ENCODE measurements at regions not wholly inside any gene's neighbourhood (a gene's known extent, or its start where the extent isn't known, plus 50 kb on each side); places are given as distances from the start of the nearest gene placed in this dataset.
"Not testable (repeated sequence)": the region's sequence is repeated elsewhere in the genome, so short reads cannot be mapped to it uniquely, and the experiment has no call there.

DNA sequence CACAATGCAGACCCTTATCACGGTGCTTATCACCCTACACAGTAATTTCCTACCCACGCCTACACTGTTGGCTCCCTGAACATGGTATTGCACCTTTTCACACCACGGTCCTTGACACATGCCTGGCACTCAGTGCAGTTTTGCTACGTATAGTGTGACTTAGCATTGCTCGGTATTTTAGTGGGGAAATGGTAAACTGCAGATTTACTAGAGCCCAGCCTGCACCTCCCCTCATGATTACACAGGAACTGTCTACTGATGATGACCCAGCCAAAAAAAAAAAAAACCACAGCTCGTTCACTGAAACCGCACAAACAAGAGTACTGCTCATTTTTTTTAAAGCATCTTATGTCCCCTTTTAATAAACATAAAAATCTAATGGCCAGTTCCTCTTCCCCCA, 124.2 kb upstream of the ZNF746 start:
- FAIRE-seq (no peak), DNase-seq (ENCODE audit: insufficient read length, low spot score) (no peak)
- no peak for TF ChIP-seq POLR2A (IDR thresholded peaks at IDR 0.05; ENCODE audit: low read depth, low read length)

DNA sequence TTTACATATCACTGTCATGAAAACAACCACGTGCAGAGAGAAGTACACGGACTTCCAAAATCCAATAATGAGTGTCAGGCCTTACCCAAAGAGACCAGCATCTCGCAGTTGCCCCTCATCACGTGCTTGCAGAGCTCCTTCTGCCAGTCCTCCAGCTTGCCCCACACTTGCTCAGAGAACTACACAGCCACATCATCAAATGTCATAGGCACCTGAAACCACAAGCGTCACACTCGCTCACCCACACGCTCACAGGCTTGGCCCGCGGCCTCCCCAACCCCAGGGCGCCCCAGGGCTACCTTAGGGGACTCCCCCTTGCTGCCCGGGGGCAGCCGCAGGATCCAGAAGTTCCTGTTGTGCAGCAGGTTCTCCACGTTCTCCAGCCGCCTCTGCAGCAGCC, 123.4 kb upstream of the ZNF746 start:
- TF ChIP-seq POLR2A (IDR thresholded peaks at IDR 0.05; ENCODE audit: low read depth, low read length) = no peak
- no peak for DNase-seq (ENCODE audit: insufficient read length, low spot score)
- no peak for FAIRE-seq

DNA sequence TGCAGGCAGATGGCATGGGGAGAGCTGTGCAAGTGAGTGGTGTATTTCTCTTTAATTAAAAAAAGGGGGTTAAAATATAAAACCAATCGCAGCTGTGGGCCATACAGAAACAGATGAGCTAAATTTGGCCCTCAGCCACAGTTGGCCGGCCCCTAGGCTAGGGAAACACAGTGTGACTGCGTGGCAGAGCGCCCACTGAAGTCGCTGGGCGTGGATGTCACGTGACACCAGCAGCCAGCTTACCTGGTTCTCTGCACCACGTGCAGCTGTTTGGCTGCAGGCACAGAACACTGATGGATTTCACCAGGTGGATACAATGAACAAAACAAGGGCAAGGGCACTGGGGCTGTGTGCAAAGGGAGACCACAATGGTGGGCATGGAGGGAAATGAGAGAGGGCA, 119.3 kb upstream of the ZNF746 start:
- DNase-seq (ENCODE audit: insufficient read length, low spot score) (no peak), FAIRE-seq (no peak)
- TF ChIP-seq POLR2A (IDR thresholded peaks at IDR 0.05; ENCODE audit: low read depth, low read length) = no peak

DNA sequence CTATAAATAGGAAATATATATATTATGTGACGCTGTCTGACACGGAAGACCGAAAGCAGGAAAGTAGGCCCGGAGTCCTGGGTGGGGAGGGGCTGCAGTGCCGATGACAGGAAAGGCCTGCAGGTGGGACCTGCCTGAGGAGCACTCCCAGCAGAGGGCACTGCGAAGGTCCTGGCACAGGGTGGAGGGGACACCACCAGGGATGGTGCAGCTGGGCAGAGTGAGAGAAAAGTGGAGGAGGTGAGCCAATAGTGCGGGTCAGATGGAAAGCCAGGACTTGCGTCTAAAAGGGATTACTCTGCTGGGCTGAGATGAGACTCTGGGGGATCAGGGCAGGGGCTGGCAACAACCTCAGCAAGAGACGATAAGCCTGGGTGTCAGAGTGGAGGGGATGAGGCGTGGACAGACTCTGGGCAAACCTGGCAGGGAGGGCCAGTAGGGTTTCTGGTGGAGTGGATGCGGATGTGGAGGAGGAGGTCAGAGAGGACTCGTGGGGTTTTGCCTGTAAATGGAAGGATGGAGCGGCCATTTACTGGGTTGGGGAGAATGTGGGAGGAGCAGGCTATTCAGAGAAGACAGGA, 118.2 kb upstream of the ZNF746 start:
- no peak for TF ChIP-seq POLR2A (IDR thresholded peaks at IDR 0.05; ENCODE audit: low read depth, low read length)
- DNase-seq (ENCODE audit: insufficient read length, low spot score) (no peak), FAIRE-seq (no peak)

DNA sequence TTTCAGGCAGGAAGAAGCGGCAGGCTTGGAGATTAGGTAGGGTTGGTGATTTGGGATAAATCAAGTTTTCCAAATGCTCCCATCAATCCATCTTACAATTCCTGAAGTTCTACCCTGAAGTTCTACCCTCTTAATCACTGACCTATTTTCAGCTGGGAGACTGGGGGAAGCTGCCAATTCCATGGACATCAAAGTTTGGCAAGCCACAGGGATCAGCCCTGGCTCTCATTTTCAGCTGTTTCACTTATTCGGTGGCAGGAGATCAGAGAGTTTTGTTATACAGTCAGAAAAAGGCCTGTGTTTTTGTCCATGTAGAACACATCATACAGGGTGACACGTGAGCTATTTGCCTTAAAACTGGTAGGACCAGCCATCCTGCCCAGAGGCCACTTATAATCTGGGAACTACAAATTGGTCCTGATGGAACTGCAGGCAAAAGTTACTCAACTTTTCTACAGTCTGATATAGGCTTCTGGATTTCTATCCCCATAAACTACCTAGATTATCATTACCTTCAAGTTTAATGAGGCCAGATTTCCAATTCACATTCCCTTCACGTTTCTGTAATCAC, 112.9 kb upstream of the ZNF746 start:
- no peak for FAIRE-seq
- DNase-seq (ENCODE audit: insufficient read length, low spot score) = no peak
- TF ChIP-seq POLR2A (IDR thresholded peaks at IDR 0.05; ENCODE audit: low read depth, low read length) = no peak

DNA sequence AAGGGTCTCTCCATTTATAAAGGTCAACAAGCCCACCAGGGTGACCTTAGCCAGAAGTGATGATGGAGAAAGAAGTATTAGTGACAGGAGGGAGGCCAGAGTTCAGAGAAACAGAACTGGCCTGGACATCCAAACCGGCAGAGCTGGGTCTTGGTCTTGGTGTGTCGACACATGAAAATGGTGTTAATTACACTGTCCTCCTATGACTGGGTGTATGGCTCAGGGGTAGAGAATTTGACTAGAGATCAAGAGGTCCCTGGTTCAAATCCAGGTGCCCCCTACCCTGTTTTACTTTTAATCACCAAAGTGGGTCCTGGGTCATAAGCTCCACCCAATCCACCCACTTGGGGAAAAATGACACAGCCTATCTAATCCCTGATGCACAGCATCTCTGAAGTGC, 110.6 kb upstream of the ZNF746 start:
- DNase-seq (ENCODE audit: insufficient read length, low spot score) (no peak), FAIRE-seq (no peak)
- TF ChIP-seq POLR2A (IDR thresholded peaks at IDR 0.05; ENCODE audit: low read depth, low read length) = no peak

DNA sequence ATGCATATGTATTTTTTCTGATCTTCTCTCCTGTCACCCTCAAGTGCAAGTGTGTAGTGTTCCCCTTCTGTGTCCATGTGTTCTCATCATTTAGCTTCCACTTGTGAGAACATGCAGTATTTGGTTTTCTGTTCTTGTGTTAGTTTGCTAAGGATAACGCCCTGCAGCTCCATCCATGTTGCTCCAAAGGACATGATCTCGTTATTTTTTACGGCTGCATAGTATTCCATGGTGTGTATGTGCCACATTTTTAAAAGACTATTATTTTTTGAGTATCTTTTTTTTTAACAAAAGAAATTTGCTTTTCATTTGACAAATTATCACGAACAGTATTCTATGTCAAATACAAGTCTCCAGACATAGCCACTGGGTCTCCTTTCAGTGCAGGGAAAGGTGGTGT, 110.1 kb upstream of the ZNF746 start:
- TF ChIP-seq POLR2A (IDR thresholded peaks at IDR 0.05; ENCODE audit: low read depth, low read length) = no peak
- no peak for FAIRE-seq
- no peak for DNase-seq (ENCODE audit: insufficient read length, low spot score)

DNA sequence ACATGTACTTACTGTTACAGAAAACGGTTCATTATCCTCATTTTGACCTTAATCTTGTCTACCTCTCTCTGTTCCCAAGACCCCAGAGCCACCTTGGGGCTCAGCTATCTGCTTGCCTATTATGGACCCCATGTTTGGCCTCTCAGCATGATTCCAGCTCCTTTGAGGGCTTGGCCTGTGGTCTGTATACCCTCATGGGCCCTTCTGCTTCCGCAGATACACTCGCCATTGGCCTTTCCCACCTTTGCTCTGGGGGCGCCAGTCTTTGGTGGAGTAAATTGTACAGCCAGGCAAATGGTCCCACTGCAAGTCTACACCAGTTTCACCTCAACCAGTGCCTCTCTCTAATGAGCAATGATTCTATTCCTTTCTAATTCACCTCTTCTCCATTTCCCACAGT, 109.2 kb upstream of the ZNF746 start:
- TF ChIP-seq POLR2A (IDR thresholded peaks at IDR 0.05; ENCODE audit: low read depth, low read length) = no peak
- DNase-seq (ENCODE audit: insufficient read length, low spot score) (no peak), FAIRE-seq (no peak)

DNA sequence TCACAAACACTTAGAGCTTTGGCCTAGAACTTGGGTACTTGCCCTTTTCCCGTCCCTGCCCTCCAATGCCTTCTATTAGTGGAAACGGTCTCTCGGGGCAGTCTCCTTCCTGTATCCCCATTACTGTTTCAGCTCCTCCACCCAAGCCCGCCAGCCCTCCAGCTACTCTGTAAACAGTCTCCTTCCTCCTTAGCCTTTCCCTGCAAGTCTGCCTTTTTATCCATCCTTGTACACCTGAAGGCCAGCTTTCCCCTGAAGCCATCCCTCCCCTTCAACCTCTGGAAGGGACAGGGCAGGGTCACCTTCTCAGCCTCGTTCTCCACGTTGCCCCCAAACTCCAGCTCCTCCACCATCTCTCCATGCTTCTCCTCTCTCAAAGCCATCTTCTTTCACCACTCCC, 108.1 kb upstream of the ZNF746 start:
- DNase-seq (ENCODE audit: insufficient read length, low spot score) = no peak
- FAIRE-seq = no peak
- no peak for TF ChIP-seq POLR2A (IDR thresholded peaks at IDR 0.05; ENCODE audit: low read depth, low read length)

DNA sequence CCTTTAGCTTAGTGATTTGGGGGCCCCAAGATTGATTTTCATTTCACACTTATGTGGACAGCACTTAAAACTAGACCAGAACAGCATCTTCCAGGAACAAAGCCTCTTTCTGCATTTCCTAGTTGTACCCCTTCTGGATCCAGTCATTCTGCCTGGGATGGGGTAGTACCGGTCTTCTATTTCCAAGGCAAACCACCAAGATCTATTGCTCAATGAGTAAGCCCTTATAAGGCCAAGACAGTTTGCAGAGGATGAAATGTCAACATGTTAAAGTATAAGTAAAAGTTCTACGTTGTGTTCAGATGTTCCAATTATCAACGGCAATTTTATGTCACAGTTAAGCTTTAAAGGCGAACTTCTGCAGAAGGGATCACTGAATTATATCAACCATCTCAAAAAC, 106.9 kb upstream of the ZNF746 start:
- DNase-seq (ENCODE audit: insufficient read length, low spot score) = no peak
- no peak for FAIRE-seq

DNA sequence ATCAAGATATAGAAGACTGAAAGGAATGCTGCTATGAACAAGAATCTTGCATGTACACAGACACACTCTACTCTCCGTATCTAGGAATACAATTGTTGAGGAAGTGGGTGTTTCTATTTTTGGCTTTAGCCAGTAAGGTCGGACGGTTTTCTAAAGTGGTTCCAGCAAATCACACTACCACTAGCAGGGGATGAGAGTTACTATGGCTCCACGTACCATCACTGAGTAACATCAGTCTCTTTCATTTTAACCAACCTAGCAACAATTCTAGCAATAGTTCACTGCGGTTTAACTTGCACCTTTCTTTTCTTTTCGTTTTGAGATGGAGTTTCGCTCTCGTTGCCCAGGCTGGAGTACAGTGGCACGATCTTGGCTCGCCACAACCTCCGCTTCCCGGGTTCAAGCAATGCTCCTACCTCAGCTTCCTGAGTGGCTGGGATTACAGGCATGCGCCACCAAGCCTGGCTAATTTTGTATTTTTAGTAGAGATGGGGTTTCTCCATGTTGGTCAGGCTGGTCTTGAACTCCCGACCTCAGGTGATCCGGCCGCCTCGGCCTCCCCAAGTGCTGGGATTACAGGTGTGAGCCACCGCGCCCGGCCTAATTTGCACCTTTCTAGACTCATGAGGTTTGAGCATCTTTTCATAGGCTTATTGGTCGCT, 103.2 kb upstream of the ZNF746 start:
- DNase-seq (ENCODE audit: insufficient read length, low spot score); FAIRE-seq: not testable (repeated sequence)

More for the DNA sequence above, 106.9 kb upstream of the ZNF746 start:
- no peak for TF ChIP-seq POLR2A (IDR thresholded peaks at IDR 0.05; ENCODE audit: low read depth, low read length)

DNA sequence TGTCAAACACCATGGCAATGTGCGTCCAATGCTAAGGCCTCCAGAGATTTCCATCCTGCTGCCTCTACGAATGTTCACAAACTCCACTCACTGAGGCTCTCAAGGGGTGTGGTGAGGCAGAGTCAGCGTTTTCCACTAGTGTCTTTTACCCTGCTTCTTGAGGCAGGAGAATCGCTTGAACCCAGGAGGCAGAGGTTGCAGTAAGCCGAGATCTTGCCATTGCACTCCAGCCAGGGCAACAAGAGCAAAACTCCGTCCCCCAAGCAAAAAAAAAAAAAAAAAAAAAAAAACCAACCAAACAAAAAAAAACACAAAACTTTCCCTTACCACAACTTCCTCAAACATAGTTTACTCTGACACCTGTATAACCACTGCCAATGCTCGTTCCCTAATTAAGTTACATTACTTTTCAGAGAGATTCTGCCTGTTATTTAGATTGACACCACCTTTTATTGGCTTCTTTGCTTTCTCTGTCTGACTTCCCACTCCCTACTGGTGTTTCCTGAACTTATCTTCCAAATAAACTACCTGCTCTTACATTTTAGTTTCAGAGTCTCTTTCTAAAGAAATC, 102.1 kb upstream of the ZNF746 start:
- FAIRE-seq (no peak), DNase-seq (ENCODE audit: insufficient read length, low spot score) (no peak)
- TF ChIP-seq POLR2A (IDR thresholded peaks at IDR 0.05; ENCODE audit: low read depth, low read length) = no peak

DNA sequence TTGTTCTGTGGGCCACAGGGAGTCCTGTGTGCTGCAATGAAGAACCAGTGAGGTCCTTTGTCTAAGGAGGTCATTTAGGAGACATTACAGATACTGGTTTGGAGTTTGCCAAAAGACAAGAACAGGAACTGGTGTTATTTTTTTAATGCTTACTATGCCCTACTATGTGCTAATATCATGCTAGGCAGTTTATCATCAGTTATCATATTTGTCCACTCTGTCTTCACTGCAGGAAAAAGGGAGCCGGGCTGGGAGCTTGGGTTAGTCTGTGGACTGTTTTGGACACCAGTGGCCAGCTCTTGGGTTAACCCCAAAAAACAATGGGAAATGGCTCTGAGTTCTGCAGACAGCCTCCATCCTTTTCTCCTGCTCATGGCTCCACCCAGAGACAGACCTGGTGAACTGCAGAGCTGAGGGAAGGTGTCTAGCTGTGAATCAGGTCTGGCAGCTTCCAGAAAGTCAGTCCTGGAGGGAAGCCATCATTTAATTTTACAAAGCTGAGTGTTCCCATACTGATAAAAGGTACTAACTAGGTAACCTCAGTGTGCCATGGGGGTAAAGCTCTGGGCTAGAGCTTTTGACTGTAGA, 101.2 kb upstream of the ZNF746 start:
- DNase-seq (ENCODE audit: insufficient read length, low spot score) (peak; percentile 15), FAIRE-seq (no peak)
- TF ChIP-seq POLR2A (IDR thresholded peaks at IDR 0.05; ENCODE audit: low read depth, low read length) = no peak

DNA sequence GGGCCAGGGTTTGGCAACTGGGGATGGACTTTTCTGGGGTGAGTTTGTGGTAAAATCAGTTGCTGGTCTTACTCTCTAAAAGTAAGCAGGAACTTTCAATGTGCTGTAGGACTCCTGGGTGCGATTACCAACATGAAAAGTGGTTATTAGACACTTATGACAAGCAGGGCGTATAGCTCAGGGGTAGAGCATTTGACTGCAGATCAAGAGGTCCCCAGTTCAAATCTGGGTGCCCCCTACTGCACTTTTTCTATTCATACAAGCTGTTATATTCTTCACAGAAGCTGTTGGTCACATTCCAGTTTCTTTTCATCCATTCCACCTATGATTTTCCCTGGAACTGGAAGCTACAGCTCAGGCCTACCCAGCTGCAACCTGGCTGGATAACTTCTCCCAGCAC, 100.2 kb upstream of the ZNF746 start:
- not testable (repeated sequence) for FAIRE-seq; DNase-seq (ENCODE audit: insufficient read length, low spot score)

DNA sequence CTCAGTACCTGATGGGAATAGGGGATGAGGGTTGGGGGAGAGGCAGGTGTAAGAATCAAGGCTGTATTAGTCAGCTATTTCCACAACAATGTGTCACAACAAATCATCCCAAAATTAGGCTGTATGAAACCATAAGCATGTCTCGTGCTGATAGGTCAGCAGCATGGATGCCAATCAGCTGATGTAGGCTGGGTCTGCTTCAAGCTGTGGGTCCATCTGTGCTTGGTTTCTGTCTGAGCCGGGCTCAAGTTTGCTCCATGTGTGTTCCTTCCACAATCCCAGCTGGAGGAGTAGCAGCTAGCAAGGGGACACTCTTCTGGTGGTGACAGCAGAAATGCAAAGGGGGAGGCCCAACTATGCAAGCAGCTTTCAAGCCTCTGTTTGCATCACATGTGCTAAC, 97.9 kb upstream of the ZNF746 start:
- DNase-seq (ENCODE audit: insufficient read length, low spot score) (no peak), FAIRE-seq (no peak)
- no peak for TF ChIP-seq POLR2A (IDR thresholded peaks at IDR 0.05; ENCODE audit: low read depth, low read length)

All from H54 (cell line).